SK-N-MC (cell line): ENCODE measurements at regions not wholly inside any gene's neighbourhood (a gene's known extent, or its start where the extent isn't known, plus 50 kb on each side); places are given as distances from the start of the nearest gene placed in this dataset.

Source experiments
- EZH2 ChIP-seq: fragments of 200-600 bp; sonication (generic); IDR thresholded peaks from one replicate; pipeline ENCODE4 v1.6.1; 2017; ENCODE audit warnings: antibody characterized with exemption
- FOXP2 ChIP-seq: optimal IDR thresholded peaks from 2 replicates; pipeline ENCODE3; 2011; ENCODE audit warnings: mild to moderate bottlenecking, moderate library complexity; ENCODE audit not compliant: insufficient read depth; ENCODE audit errors: extremely low read length, control extremely low read depth
- POLR2AphosphoS5 ChIP-seq: IDR thresholded peaks from 2 replicates; pipeline ENCODE4 v1.6.1; 2012; ENCODE audit warnings: mild to moderate bottlenecking, low read depth, low read length, borderline replicate concordance

GRCh38 chr1:65584399-65584798 is 163.9 kb downstream of the LEPR start:
- no peak for TF ChIP-seq POLR2AphosphoS5
- TF ChIP-seq FOXP2: no peak
- TF ChIP-seq EZH2: no peak
